ENCODE measurements at regions not wholly inside any gene's neighbourhood (a gene's known extent, or its start where the extent isn't known, plus 50 kb on each side); places are given as distances from the start of the nearest gene placed in this dataset.

GRCh38 chr20:55406891-55407290 is 598.4 kb downstream of the CBLN4 start:
- POLR2A ChIA-PET, result no interaction called here
- CTCF ChIA-PET, result no interaction called here
- no peak overlapping the region for H3K4me3 Mint-ChIP-seq
- ATAC-seq (ENCODE audit: low read depth) (no peak), DNase-seq (no peak)
- H3K27ac Mint-ChIP-seq, result no peak overlapping the region
- no peak for TF ChIP-seq CTCF (IDR thresholded peaks at IDR 0.05)
- peaks cover 20% of the 10 kb centered on the region for H3K9me3 Mint-ChIP-seq
- H3K27me3 Mint-ChIP-seq, result no peaks in the 10 kb centered on the region
- no peaks in the 10 kb centered on the region for H3K4me1 Mint-ChIP-seq
- intact Hi-C loops (cut with micrococcal nuclease), result no loop called here
- no peaks in the 10 kb centered on the region for H3K36me3 Mint-ChIP-seq (ENCODE audit: low read depth)

GRCh38 chr20:55394592-55394991 is 610.7 kb downstream of the CBLN4 start:
- intact Hi-C loops (cut with micrococcal nuclease), result no loop called here
- peaks cover 7% of the 10 kb centered on the region for H3K9me3 Mint-ChIP-seq
- no peak for TF ChIP-seq CTCF (IDR thresholded peaks at IDR 0.05)
- no peak overlapping the region for H3K27ac Mint-ChIP-seq
- CTCF ChIA-PET, result no interaction called here
- ATAC-seq (ENCODE audit: low read depth), result no peak
- no peaks in the 10 kb centered on the region for H3K36me3 Mint-ChIP-seq (ENCODE audit: low read depth)
- no peak for DNase-seq
- H3K4me1 Mint-ChIP-seq, result no peaks in the 10 kb centered on the region
- POLR2A ChIA-PET, result no interaction called here
- H3K27me3 Mint-ChIP-seq, result no peaks in the 10 kb centered on the region
- no peak overlapping the region for H3K4me3 Mint-ChIP-seq

- H3K27me3 Mint-ChIP-seq, result no peaks in the 10 kb centered on the region
- no peaks in the 10 kb centered on the region for H3K4me1 Mint-ChIP-seq
- H3K27ac Mint-ChIP-seq, result no peak overlapping the region
- peaks cover 7% of the 10 kb centered on the region for H3K9me3 Mint-ChIP-seq
- ATAC-seq (ENCODE audit: low read depth), result no peak
- POLR2A ChIA-PET, result no interaction called here
- CTCF ChIA-PET, result no interaction called here
- no peak for DNase-seq
- no peaks in the 10 kb centered on the region for H3K36me3 Mint-ChIP-seq (ENCODE audit: low read depth)
- no peak overlapping the region for H3K4me3 Mint-ChIP-seq
- intact Hi-C loops (cut with micrococcal nuclease), result no loop called here
- TF ChIP-seq CTCF (IDR thresholded peaks at IDR 0.05), result no peak
Observed at GRCh38 chr20:55390791-55391190, 614.5 kb downstream of the CBLN4 start.

GRCh38 chr20:55386686-55387085 is 618.6 kb downstream of the CBLN4 start:
- ATAC-seq (ENCODE audit: low read depth), result no peak
- CTCF ChIA-PET, result no interaction called here
- no peak overlapping the region for H3K27ac Mint-ChIP-seq
- no peaks in the 10 kb centered on the region for H3K36me3 Mint-ChIP-seq (ENCODE audit: low read depth)
- DNase-seq, result no peak
- peaks cover 6% of the 10 kb centered on the region for H3K9me3 Mint-ChIP-seq
- intact Hi-C loops (cut with micrococcal nuclease), result no loop called here
- no peak for TF ChIP-seq CTCF (IDR thresholded peaks at IDR 0.05)
- H3K27me3 Mint-ChIP-seq, result no peaks in the 10 kb centered on the region
- POLR2A ChIA-PET, result no interaction called here
- no peaks in the 10 kb centered on the region for H3K4me1 Mint-ChIP-seq
- H3K4me3 Mint-ChIP-seq, result no peak overlapping the region

GRCh38 chr20:55375920-55376319 is 629.4 kb downstream of the CBLN4 start:
- intact Hi-C loops (cut with micrococcal nuclease), result no loop called here
- ChIA-PET CTCF (no interaction called here), POLR2A (no interaction called here)
- no peak overlapping the region for H3K4me3 Mint-ChIP-seq
- no peaks in the 10 kb centered on the region for H3K27me3 Mint-ChIP-seq
- ATAC-seq (ENCODE audit: low read depth) (no peak), DNase-seq (no peak)
- no peak for TF ChIP-seq CTCF (IDR thresholded peaks at IDR 0.05)
- H3K9me3 Mint-ChIP-seq, result peaks cover 7% of the 10 kb centered on the region
- no peaks in the 10 kb centered on the region for H3K36me3 Mint-ChIP-seq (ENCODE audit: low read depth)
- H3K27ac Mint-ChIP-seq, result no peak overlapping the region
- no peaks in the 10 kb centered on the region for H3K4me1 Mint-ChIP-seq

Measured in activated B cell treated with CpG ODN at 0.5 μM for 24 hours (primary cell).